MCF 10A (cell line): ENCODE measurements at regions not wholly inside any gene's neighbourhood (a gene's known extent, or its start where the extent isn't known, plus 50 kb on each side); places are given as distances from the start of the nearest gene placed in this dataset.

Source experiments
- BruUV-seq: library from RNA; stranded (reverse); fragments of 400-500 nt; replicated peaks from 2 replicates; lab custom pipeline; 2021; lab: Mats Ljungman, UMichigan
- CTCF ChIA-PET: fragments of 300-600 bp; sonication (Branson Sonifier 250); formaldehyde crosslinking; extraction: SDS; loops from one replicate; lab custom pipeline; 2021; ENCODE audit warnings: antibody characterized with exemption, inconsistent platforms; lab: Yijun Ruan, JAX
- POLR2A ChIA-PET: fragments of 300-600, 350-650 bp; sonication (Branson Sonifier 250); formaldehyde crosslinking; extraction: SDS; loops from one replicate; lab custom pipeline; 2020; ENCODE audit warnings: antibody characterized with exemption, inconsistent platforms; lab: Yijun Ruan, JAX
- DNase-seq: peaks from one replicate; pipeline ENCODE4 v3.0.0-alpha.2; 2018; ENCODE audit not compliant: unreplicated experiment
- H3K27ac Mint-ChIP-seq: one replicate; pipeline ENCODE4 v1.8.0; 2022; ENCODE audit warnings: mild to moderate bottlenecking, low read depth, mixed read lengths; ENCODE audit not compliant: unreplicated experiment
- H3K27me3 Mint-ChIP-seq: one replicate; pipeline ENCODE4 v1.8.0; 2022; ENCODE audit warnings: mixed read lengths; ENCODE audit not compliant: insufficient read depth, unreplicated experiment
- H3K36me3 Mint-ChIP-seq: one replicate; pipeline ENCODE4 v1.8.0; 2022; ENCODE audit warnings: mild to moderate bottlenecking, moderate library complexity, mixed read lengths; ENCODE audit not compliant: insufficient read depth, unreplicated experiment
- H3K4me1 Mint-ChIP-seq: one replicate; pipeline ENCODE4 v1.8.0; 2022; ENCODE audit warnings: mixed read lengths; ENCODE audit not compliant: insufficient read depth, unreplicated experiment
- H3K4me3 Mint-ChIP-seq: one replicate; pipeline ENCODE4 v1.8.0; 2022; ENCODE audit warnings: mild to moderate bottlenecking, moderate library complexity, mixed read lengths; ENCODE audit not compliant: unreplicated experiment
- H3K9me3 Mint-ChIP-seq: one replicate; pipeline ENCODE4 v1.8.0; 2022; ENCODE audit warnings: mixed read lengths; ENCODE audit not compliant: unreplicated experiment
- intact Hi-C: fragments of 100-400 bp; cut with micrococcal nuclease; formaldehyde crosslinking; loops from 2 replicates; pipeline ENCODE4 v1.14.1; 2022
- TF ChIP-seq, protein P1 (sequence below): fragments of 200-600 bp; IDR thresholded peaks from one replicate; pipeline ENCODE4 v1.8.0; 2022; ENCODE audit warnings: antibody characterized with exemption, mild to moderate bottlenecking; ENCODE audit not compliant: unreplicated experiment

DNA sequence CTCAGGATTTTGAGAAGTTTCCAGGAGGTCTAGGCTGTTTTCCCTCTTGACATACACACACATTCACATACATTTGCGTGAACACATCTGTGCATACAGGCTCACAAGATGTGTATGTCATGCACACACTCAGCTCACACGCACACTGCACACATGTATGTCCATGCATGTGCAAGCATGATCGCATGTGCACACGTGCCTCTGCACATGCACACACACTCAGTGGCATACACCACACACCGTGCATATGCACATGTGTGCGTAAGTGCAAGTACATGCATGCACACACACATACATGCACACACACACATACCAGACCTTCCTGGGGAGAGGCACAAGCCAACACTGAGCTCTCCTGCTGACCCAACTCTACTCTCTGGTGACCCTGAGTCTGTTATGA is 171.4 kb downstream of the RBFOX3 start:
- intact Hi-C loops, result no loop called here
- no peak for DNase-seq
- CTCF ChIA-PET, result no interaction called here
- H3K4me1 Mint-ChIP-seq, result no peaks in the 10 kb centered on the region
- POLR2A ChIA-PET, result no interaction called here
- H3K27me3 Mint-ChIP-seq, result peaks cover 75% of the 10 kb centered on the region
- TF ChIP-seq, protein P1, sequence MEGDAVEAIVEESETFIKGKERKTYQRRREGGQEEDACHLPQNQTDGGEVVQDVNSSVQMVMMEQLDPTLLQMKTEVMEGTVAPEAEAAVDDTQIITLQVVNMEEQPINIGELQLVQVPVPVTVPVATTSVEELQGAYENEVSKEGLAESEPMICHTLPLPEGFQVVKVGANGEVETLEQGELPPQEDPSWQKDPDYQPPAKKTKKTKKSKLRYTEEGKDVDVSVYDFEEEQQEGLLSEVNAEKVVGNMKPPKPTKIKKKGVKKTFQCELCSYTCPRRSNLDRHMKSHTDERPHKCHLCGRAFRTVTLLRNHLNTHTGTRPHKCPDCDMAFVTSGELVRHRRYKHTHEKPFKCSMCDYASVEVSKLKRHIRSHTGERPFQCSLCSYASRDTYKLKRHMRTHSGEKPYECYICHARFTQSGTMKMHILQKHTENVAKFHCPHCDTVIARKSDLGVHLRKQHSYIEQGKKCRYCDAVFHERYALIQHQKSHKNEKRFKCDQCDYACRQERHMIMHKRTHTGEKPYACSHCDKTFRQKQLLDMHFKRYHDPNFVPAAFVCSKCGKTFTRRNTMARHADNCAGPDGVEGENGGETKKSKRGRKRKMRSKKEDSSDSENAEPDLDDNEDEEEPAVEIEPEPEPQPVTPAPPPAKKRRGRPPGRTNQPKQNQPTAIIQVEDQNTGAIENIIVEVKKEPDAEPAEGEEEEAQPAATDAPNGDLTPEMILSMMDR, result no peak
- H3K36me3 Mint-ChIP-seq, result no peaks in the 10 kb centered on the region
- H3K4me3 Mint-ChIP-seq, result no peak overlapping the region
- BruUV-seq, result no TSS peak
- no peak overlapping the region for H3K27ac Mint-ChIP-seq
- H3K9me3 Mint-ChIP-seq, result no peaks in the 10 kb centered on the region

DNA sequence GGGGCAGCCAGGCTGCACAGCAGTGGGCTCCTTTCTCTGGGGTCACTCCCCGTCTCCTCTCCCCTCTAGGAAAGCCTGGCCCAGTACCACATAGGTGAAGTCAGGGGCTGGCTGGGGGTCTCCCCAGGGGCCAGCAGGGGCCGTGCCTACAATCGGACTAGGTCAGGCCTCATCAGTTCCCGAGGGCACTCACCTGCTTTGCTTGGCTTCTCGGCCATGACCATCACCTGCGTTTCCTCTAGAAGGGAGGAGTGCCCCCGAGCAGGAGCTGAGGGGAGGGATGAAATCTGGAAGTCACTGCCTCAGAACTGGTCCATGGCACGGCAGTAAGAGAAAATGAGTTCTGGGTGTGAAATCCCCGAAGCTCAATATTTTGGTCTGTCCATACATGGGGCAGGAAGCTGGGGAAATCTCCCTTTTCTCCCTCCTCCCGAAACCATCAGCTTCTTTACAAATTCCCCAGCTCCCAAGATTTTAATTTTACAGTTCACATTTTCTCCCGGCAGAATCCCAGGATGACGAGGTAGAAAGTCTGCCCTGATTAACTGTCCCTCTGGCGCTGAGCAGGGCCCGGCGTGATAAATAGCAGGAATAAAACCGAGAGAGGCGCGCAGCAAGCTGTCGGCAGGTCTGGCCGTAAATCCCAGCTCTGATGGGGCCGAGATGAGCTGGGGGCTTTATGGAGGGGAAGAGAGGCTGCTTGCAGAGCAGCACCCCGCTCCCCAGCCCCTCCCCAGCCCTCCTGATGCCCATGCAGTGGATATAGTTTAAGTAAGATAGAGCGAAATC is 172.1 kb downstream of the RBFOX3 start:
- no peak overlapping the region for H3K4me3 Mint-ChIP-seq
- ChIA-PET POLR2A (no interaction called here), CTCF (interaction anchor here (0.5 kb wide), 3 partner anchors 54 to 278 kb away, joined by 3 to 4 read pairs (median 3); no protein-coding TSS in a partner anchor)
- no peaks in the 10 kb centered on the region for H3K4me1 Mint-ChIP-seq
- intact Hi-C loops, result no loop called here
- peaks cover 74% of the 10 kb centered on the region for H3K27me3 Mint-ChIP-seq
- no peaks in the 10 kb centered on the region for H3K36me3 Mint-ChIP-seq
- H3K9me3 Mint-ChIP-seq, result no peaks in the 10 kb centered on the region
- TF ChIP-seq, protein P1, result no peak
- H3K27ac Mint-ChIP-seq, result no peak overlapping the region
- DNase-seq, result no peak
- BruUV-seq, result no TSS peak

DNA sequence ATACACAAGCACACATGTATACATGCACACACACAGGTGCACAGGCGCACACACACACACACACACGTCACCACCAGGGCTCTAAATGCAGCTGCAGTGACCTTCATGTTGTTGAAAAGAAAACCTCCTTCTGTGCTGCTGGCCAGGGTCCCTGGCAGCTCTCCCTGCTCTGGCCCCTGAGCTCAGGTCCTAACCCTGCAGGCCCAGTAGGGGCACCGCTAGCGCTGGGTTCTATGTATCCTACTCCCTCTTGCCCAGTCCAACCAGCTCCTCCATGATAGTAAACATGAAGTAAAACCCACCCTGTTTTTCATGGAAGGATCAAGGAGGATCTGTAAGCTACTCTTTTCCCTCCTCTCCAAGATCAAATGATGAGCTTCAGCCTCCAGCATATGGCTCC is 172.8 kb downstream of the RBFOX3 start:
- H3K27me3 Mint-ChIP-seq, result peaks cover 75% of the 10 kb centered on the region
- ChIA-PET CTCF (interaction anchor here (0.5 kb wide), 1 partner anchor 270 kb away, joined by 4 read pairs; no protein-coding TSS in a partner anchor), POLR2A (no interaction called here)
- no peak overlapping the region for H3K27ac Mint-ChIP-seq
- no peaks in the 10 kb centered on the region for H3K9me3 Mint-ChIP-seq
- no TSS peak for BruUV-seq
- intact Hi-C loops, result no loop called here
- H3K4me1 Mint-ChIP-seq, result no peaks in the 10 kb centered on the region
- TF ChIP-seq, protein P1, result no peak
- no peak overlapping the region for H3K4me3 Mint-ChIP-seq
- no peak for DNase-seq
- no peaks in the 10 kb centered on the region for H3K36me3 Mint-ChIP-seq

DNA sequence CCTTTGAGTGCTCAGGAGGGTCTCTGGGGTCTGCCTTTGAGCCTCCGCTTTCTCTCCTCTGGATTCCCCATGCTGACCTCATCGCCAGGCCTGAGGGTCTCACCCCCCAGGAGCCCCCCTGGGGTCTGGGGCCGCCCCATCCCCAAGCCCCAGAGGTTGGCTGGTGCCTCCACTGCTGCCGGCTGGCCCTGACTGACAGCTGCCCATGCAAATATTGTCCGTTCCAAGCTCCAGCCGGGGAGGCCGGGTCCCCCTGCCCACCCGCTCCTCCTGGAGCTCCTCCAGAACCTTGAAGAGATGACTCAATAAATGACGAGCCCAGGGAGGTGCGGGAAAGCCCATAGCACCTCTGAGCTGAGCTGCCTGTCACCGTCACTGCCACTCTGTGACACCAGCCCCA is 173.8 kb downstream of the RBFOX3 start:
- H3K36me3 Mint-ChIP-seq, result no peaks in the 10 kb centered on the region
- no peaks in the 10 kb centered on the region for H3K9me3 Mint-ChIP-seq
- POLR2A ChIA-PET, result no interaction called here
- CTCF ChIA-PET, result interaction anchor here (0.6 kb wide), 2 partner anchors 162 to 176 kb away, joined by 3 read pairs; no protein-coding TSS in a partner anchor
- TF ChIP-seq, protein P1, result no peak
- DNase-seq, result no peak
- peaks cover 85% of the 10 kb centered on the region for H3K27me3 Mint-ChIP-seq
- no peak overlapping the region for H3K27ac Mint-ChIP-seq
- H3K4me3 Mint-ChIP-seq, result no peak overlapping the region
- BruUV-seq, result no TSS peak
- intact Hi-C loops, result no loop called here
- H3K4me1 Mint-ChIP-seq, result no peaks in the 10 kb centered on the region
